Activated T-cell treated with anti-CD3 and anti-CD28 coated beads, Interleukin-2, amount 50 U/mL, for 72 hours (primary cell): ENCODE measurements at regions not wholly inside any gene's neighbourhood (a gene's known extent, or its start where the extent isn't known, plus 50 kb on each side); places are given as distances from the start of the nearest gene placed in this dataset.

ENCODE experiments used
- ATAC-seq, 2 donors: fragments of 150-1000 bp; cut with Tn5 transposase; replicated peaks in 1 of 2; 2 replicates each; pipeline ENCODE4 v1.10.0; 2021; ENCODE audit warnings: moderate library complexity in 2 of 2, mild to moderate bottlenecking in 1 of 2
- DNase-seq, 2 donors: peaks; one replicate each; pipeline ENCODE4 v3.0.0; 2021 to 2022; ENCODE audit warnings: mixed read lengths in 1 of 2
- H3K27ac Mint-ChIP-seq: one replicate; pipeline ENCODE4 v1.8.0; 2022; ENCODE audit warnings: mild to moderate bottlenecking, moderate library complexity, mixed read lengths
- H3K27me3 Mint-ChIP-seq: one replicate; pipeline ENCODE4 v1.8.0; 2022; ENCODE audit warnings: low read depth, mixed read lengths
- H3K36me3 Mint-ChIP-seq, 2 donors: one replicate each; pipeline ENCODE4 v1.8.0; 2022; ENCODE audit warnings: mixed read lengths in 2 of 2, mild to moderate bottlenecking in 1 of 2; ENCODE audit not compliant: insufficient read depth in 2 of 2
- H3K4me1 Mint-ChIP-seq: one replicate; pipeline ENCODE4 v1.8.0; 2022; ENCODE audit warnings: low read depth, mixed read lengths
- H3K4me3 Mint-ChIP-seq, 2 donors: one replicate each; pipeline ENCODE4 v1.8.0; 2022; ENCODE audit warnings: mild to moderate bottlenecking in 2 of 2, mixed read lengths in 2 of 2, moderate library complexity in 2 of 2
- H3K9me3 Mint-ChIP-seq, 2 donors: one replicate each; pipeline ENCODE4 v1.8.0; 2022; ENCODE audit warnings: mixed read lengths in 2 of 2

DNA sequence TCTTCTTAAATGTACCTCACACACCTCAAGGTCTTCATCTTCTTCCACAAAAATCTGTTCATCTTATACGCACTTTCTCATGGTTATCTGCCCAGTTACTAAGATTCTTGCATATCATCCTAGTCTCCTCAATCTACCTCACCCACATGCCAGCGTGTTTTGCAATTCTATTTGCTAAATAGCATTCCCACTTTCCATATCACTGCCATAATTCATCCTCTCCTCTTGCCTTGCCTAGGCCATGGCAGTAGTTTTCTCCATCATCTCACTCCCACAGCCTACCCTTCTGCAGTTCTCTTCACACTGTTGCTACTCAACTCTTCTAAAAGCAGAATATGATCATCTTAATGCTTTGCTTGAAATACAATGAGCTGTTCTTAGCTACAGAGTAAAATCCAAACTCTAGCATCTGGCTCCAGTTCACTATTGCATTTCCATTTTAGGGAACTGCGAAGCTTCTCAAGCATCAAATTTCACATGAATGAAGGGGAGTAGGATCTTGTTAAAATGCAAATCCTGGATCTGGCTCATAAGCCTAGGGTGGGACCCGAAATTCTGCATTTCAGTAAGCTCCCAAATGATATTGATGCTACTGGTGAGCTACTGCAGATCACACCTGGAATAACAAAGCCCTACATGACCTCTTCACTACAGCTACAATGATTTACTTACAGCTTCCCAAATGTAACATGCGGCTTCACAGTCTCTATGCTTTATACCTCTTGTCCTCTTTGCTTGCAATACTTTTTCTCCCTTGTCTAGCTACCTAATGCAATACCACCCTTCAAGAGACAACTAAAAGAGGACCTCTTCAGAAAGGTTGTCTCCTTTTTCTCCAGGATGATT is 293.9 kb downstream of the SATB2 start:
- H3K27me3 Mint-ChIP-seq, result no peaks in the 10 kb centered on the region
- H3K9me3 Mint-ChIP-seq, result peaks cover 3 to 5% of the 10 kb centered on the region in 2 donors
- H3K27ac Mint-ChIP-seq, result no peak overlapping the region
- H3K36me3 Mint-ChIP-seq, result no peaks in the 10 kb centered on the region
- no peaks in the 10 kb centered on the region for H3K4me1 Mint-ChIP-seq
- DNase-seq (no peak), ATAC-seq (no peak)
- H3K4me3 Mint-ChIP-seq, result no peak overlapping the region

DNA sequence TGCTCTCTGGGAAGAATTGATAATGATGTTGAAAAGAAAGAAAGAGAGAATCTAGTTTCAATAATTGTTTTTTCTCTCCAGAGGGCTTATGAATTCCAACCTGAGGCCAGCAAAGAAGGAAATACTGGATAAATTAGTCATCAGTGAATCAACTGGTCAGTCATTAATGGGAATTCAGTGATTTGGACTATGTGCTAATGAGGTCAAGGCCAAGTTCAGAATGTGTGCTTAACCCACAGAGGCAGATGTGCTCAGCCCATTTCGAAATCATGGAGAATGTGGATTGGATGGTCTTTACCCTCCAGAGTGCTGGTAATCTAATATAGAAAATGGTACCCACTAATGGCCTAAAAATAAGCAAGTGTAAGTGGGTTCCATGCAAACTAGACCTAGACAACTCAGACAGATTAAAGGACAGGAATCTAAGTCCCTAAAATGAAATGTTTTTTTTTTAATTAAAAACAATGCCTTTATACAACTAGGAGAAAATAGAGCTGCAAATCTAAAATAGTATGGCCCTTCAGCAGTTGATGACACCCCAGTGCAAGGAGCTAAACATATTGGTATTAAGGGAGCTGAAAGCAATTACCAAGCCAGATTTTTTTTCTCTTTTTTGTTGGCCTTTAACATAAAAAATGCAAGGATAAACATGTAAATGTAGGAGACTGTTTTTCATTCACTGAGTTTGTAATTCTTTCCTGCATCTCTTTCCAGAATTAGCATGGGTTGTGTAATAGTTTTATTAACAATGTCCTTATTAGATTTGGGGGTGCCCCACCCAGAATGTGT is 296.9 kb downstream of the SATB2 start:
- DNase-seq, result no peak
- no peaks in the 10 kb centered on the region for H3K27me3 Mint-ChIP-seq
- peaks cover 10 to 13% of the 10 kb centered on the region in 2 donors for H3K9me3 Mint-ChIP-seq
- ATAC-seq, result no peak
- no peak overlapping the region for H3K4me3 Mint-ChIP-seq
- no peaks in the 10 kb centered on the region for H3K4me1 Mint-ChIP-seq
- H3K36me3 Mint-ChIP-seq, result no peaks in the 10 kb centered on the region
- no peak overlapping the region for H3K27ac Mint-ChIP-seq

DNA sequence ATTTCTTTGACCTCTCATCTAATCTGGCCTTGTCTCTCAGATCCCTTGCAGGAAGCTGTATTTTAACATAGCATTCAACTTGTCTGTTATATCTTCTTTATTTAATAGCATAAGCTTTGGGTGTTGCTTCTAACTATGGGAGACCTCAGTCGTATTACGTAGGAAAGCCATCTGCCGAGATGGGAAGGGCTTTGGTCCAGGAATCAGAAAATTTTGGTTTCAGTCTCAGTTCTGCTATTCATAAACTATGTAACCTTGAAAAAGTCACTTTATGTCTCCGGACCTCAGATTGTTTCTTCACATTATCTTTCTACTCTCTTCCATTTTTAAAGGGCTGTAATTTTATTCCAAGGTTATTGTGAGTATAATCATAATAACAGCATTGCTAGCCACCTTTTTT is 297.7 kb downstream of the SATB2 start:
- peaks cover 14 to 15% of the 10 kb centered on the region in 2 donors for H3K9me3 Mint-ChIP-seq
- H3K27ac Mint-ChIP-seq, result no peak overlapping the region
- no peak overlapping the region for H3K4me3 Mint-ChIP-seq
- H3K36me3 Mint-ChIP-seq, result no peaks in the 10 kb centered on the region
- ATAC-seq (no peak), DNase-seq (no peak)
- H3K4me1 Mint-ChIP-seq, result no peaks in the 10 kb centered on the region
- H3K27me3 Mint-ChIP-seq, result no peaks in the 10 kb centered on the region

DNA sequence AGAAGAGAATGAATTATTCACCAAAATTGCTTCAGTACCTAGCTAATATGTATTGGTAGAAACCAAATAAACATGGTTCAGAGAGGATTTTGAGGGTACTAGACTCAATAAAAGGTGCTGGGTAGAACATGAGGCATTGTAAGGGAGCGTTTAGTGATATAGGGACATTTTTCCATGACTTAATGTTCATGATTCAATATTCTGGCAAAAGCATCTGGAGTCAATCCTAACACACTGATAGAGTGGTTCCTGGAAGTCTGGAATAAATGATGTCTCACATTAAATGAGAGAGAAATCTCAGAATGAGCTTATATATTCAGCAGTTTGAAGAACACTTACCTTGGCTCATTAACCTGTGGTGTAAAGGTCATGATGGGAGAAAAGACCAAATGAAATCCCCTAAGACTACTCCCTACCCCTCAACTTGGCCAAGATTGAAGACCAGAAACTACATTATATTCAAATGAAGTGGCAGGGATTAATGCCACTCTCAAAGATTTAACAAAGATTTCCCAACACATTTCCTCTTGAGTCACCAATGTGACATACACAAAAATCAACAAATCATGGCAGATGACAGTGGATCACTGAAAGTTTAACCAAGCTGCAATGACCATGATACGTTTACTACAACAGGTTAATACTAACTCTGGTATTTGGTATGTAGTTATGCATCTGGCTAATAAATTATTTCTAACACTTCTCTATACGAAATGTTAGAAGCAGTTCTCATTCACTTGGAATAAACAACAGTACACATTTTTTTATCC is 309.5 kb downstream of the SATB2 start:
- Mint-ChIP-seq H3K4me3 (no peak overlapping the region), H3K27me3 (no peaks in the 10 kb centered on the region), H3K36me3 (no peaks in the 10 kb centered on the region), H3K4me1 (no peaks in the 10 kb centered on the region), H3K27ac (no peak overlapping the region), H3K9me3 (peaks cover 2% of the 10 kb centered on the region in 2 donors)
- no peak for ATAC-seq
- DNase-seq, result no peak

DNA sequence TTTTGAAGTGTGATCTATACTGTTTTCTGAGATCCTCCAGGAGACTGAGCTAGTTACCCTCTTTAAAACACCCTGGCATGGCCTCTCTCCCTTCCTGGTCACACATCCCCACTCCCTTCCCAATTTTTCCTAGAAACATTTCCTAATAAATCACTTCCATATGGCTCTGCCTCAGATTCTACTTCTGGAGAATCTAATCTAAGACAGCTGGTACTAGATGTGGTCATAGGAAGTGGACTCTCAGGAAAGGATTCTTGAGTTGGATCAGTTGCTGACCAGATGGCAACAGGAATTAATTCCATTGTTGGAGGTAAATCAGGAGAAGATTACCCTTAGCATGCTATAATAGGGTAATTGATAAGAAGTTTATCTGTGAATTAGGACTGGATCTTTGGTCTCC is 310.5 kb downstream of the SATB2 start:
- ATAC-seq, result no peak
- H3K4me3 Mint-ChIP-seq, result no peak overlapping the region
- H3K4me1 Mint-ChIP-seq, result no peaks in the 10 kb centered on the region
- no peak for DNase-seq
- no peak overlapping the region for H3K27ac Mint-ChIP-seq
- no peaks in the 10 kb centered on the region for H3K27me3 Mint-ChIP-seq
- H3K36me3 Mint-ChIP-seq, result no peaks in the 10 kb centered on the region
- peaks cover 2% of the 10 kb centered on the region in 2 donors for H3K9me3 Mint-ChIP-seq

DNA sequence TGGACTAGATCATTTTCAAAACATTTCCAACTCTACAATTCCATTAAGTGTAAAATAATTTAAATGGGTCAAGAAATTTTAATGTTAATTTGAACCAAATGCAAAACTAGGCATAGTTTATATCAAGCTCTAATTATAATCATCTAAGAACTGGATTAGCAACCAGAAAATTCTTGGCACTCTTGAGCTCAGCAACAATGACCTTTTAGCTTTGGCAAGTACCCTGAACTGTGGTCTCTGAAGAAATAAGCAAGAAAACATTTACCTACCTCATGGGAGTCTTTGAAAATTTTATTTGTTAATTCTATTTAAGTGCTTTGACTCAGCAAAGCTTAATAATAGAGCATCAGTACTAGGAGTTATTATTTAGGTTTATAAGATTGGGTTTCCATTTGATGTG is 313.2 kb downstream of the SATB2 start:
- no peak for ATAC-seq
- no peak for DNase-seq

DNA sequence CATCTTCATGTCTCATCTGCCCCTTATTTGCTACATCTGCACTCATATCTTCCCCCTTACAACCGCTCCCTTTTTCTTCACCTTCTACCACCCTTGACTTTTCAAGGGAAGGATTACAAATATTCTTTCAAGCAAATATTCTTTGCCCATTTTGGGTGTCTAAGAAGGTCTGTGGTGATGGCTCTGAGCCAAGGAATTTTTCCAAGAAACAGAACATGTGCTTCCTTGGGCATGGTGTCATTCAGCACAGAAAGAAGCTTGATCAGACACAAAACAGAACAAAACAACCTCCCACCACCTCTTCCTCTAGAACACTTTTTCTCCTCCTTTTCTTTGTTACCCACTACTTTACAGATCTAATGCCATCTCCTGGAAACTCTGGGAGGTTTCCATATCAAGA is 313.7 kb downstream of the SATB2 start:
- no peak for DNase-seq
- H3K27me3 Mint-ChIP-seq, result no peaks in the 10 kb centered on the region
- peaks cover 2 to 6% of the 10 kb centered on the region in 2 donors for H3K9me3 Mint-ChIP-seq
- ATAC-seq, result no peak
- H3K4me1 Mint-ChIP-seq, result no peaks in the 10 kb centered on the region
- H3K36me3 Mint-ChIP-seq, result no peaks in the 10 kb centered on the region
- no peak overlapping the region for H3K27ac Mint-ChIP-seq
- H3K4me3 Mint-ChIP-seq, result no peak overlapping the region

More for the DNA sequence above, 313.2 kb downstream of the SATB2 start:
- Mint-ChIP-seq H3K4me3 (no peak overlapping the region), H3K36me3 (no peaks in the 10 kb centered on the region), H3K27me3 (no peaks in the 10 kb centered on the region), H3K4me1 (no peaks in the 10 kb centered on the region), H3K27ac (no peak overlapping the region), H3K9me3 (peaks cover 2 to 6% of the 10 kb centered on the region in 2 donors)

DNA sequence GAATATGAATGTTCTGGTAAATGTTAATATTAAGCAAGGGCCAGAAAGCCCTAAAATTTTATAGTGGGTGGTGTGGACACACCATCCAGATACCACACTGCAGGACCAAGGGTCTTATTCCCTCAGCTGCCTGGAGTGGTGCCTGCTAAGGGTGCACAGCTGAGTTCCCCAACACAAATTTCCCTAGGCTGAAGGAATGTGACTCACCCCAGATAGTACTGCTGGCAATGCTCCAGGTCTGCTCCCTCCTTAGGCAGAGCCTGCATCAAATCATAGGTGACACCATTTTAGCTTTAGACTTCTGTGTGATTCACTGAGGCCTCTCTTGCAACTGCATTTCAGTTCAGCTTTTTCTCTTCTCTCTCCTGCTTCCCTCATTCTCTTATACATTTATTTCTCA is 321.1 kb downstream of the SATB2 start:
- Mint-ChIP-seq H3K4me1 (no peaks in the 10 kb centered on the region), H3K4me3 (no peak overlapping the region), H3K36me3 (no peaks in the 10 kb centered on the region), H3K9me3 (peaks cover 4 to 8% of the 10 kb centered on the region in 2 donors), H3K27ac (no peak overlapping the region), H3K27me3 (no peaks in the 10 kb centered on the region)
- ATAC-seq, result no peak
- no peak for DNase-seq

DNA sequence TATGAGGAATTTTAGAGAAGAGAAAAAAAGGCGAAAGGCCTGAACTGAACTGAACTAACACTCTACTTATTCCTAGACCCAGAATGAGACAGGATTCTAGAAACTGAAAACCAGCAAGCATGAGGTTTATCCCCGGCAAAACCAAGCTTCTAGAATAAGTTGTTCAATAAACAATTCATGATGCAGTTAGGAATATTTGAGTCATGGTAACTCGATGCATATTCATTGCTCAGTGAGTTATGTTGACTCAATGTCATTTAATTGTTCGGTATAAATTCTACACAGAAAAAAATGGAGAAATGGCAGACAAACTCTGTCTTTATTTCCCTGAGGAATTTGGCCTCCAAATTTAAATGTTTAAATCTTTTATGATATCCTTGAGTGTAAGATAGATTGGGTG is 321.5 kb downstream of the SATB2 start:
- no peaks in the 10 kb centered on the region for H3K4me1 Mint-ChIP-seq
- no peak overlapping the region for H3K27ac Mint-ChIP-seq
- peaks cover 4 to 8% of the 10 kb centered on the region in 2 donors for H3K9me3 Mint-ChIP-seq

DNA sequence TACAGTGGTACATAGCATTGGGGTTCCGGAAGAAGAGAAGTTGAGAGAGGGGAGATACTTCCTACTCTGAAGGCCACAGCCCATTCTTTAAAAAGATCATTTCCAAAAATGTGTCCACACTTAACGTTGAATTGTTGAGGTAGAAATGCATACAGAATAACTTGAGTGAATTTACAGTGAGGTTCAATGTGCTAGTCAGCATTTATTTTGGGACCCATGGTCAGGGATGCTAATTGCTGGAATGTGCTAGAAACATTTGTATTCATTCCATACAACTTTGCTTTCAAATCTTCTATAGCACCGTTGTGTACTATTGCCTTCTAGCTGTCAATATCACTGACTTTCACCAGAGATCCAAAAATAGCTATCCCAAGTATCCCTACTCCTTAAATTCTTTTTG is 325.9 kb downstream of the SATB2 start:
- ATAC-seq (no peak), DNase-seq (no peak)
- Mint-ChIP-seq H3K27me3 (no peaks in the 10 kb centered on the region), H3K4me3 (no peak overlapping the region), H3K27ac (no peak overlapping the region), H3K4me1 (no peaks in the 10 kb centered on the region), H3K9me3 (peaks cover 0 to 1% of the 10 kb centered on the region in 2 donors), H3K36me3 (no peaks in the 10 kb centered on the region)

More for the DNA sequence above, 321.5 kb downstream of the SATB2 start:
- ATAC-seq (no peak), DNase-seq (no peak)
- Mint-ChIP-seq H3K36me3 (no peaks in the 10 kb centered on the region), H3K4me3 (no peak overlapping the region), H3K27me3 (no peaks in the 10 kb centered on the region)

DNA sequence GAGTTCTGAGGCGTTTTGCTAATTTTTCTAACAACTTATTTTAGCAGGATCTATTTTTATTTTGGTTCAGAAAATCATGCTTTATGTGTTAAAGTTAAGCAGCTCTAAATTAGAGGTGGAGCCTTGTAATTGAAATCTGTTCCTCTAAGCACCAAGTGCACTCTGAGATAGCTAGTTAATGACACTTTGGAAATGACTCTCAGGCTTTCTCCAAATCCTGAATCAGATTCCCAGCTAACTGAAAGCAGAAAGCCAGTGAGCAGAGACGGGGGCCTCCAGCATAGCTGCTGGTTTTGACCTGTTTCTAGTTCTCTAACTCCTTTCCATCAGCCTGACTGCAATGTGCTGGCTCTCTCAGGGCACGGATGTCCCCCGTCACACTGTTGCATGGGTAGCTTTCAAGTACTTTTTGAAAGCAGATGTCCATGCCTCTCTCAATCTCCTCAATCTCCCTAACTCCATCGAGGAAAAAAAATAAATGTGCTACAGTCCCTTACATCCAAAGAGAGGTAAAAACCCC is 326.5 kb downstream of the SATB2 start:
- no peak overlapping the region for H3K27ac Mint-ChIP-seq
- H3K4me3 Mint-ChIP-seq, result no peak overlapping the region
- H3K4me1 Mint-ChIP-seq, result no peaks in the 10 kb centered on the region
- no peaks in the 10 kb centered on the region for H3K36me3 Mint-ChIP-seq
- DNase-seq, result no peak
- no peak for ATAC-seq
- no peaks in the 10 kb centered on the region for H3K27me3 Mint-ChIP-seq
- peaks cover 0 to 1% of the 10 kb centered on the region in 2 donors for H3K9me3 Mint-ChIP-seq

DNA sequence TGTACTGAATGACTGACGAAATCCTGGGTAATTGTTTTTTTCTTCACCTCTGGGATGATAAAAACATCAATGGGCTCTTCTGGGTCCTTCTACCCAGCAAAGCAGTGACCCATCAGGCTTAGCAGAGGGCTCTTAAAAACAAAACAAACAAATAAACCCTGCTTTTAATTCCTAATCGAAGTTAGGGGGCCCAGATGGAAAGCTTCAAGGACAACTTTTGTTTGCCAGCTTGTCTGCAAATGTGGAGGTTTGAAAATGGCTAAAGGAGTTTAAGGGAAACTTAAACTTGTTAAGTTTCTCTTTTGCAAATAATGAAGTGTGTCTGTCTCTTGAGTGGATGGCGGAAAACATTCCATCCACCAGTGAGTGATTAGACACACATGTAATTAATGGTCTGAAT is 327.2 kb downstream of the SATB2 start:
- Mint-ChIP-seq H3K27me3 (no peaks in the 10 kb centered on the region), H3K9me3 (no peaks in the 10 kb centered on the region)
- DNase-seq, result no peak

More for the DNA sequence above, 327.2 kb downstream of the SATB2 start:
- H3K27ac Mint-ChIP-seq, result no peak overlapping the region
- no peak overlapping the region for H3K4me3 Mint-ChIP-seq
- no peaks in the 10 kb centered on the region for H3K4me1 Mint-ChIP-seq
- H3K36me3 Mint-ChIP-seq, result no peaks in the 10 kb centered on the region
- ATAC-seq, result no peak
